Neural crest cell (in vitro differentiated cells): ENCODE measurements at regions not wholly inside any gene's neighbourhood (a gene's known extent, or its start where the extent isn't known, plus 50 kb on each side); places are given as distances from the start of the nearest gene placed in this dataset.

ENCODE experiments used
- DNase-seq: peaks from one replicate; pipeline ENCODE4 v3.0.0; 2021; ENCODE audit warnings: low read depth, mixed read lengths, low spot score
- H3K27ac Mint-ChIP-seq: one replicate; pipeline ENCODE4 v1.8.0; 2021; ENCODE audit warnings: mild to moderate bottlenecking, mixed read lengths; ENCODE audit not compliant: unreplicated experiment
- H3K27me3 Mint-ChIP-seq: 2 replicates; pipeline ENCODE4 v1.8.0; 2021; ENCODE audit warnings: low read depth, mild to moderate bottlenecking, mixed read lengths
- H3K36me3 Mint-ChIP-seq: 2 replicates; pipeline ENCODE4 v1.8.0; 2021; ENCODE audit warnings: low read depth, mild to moderate bottlenecking, mixed read lengths
- H3K4me1 Mint-ChIP-seq: 2 replicates; pipeline ENCODE4 v1.8.0; 2021; ENCODE audit warnings: mixed read lengths
- H3K4me3 Mint-ChIP-seq: one replicate; pipeline ENCODE4 v1.8.0; 2021; ENCODE audit warnings: mild to moderate bottlenecking, mixed read lengths
- H3K9me3 Mint-ChIP-seq: 2 replicates; pipeline ENCODE4 v1.8.0; 2021; ENCODE audit warnings: mixed read lengths
- CTCF ChIP-seq: fragments of 200-600 bp; sonication (generic); conservative IDR thresholded peaks from 2 replicates; pipeline ENCODE4 v1.5.0; 2021; ENCODE audit warnings: antibody characterized with exemption, mild to moderate bottlenecking

GRCh38 chr13:65670014-65670625 is 1560.0 kb downstream of the PCDH9 start:
- no peak for DNase-seq
- no peak for TF ChIP-seq CTCF
- H3K9me3 Mint-ChIP-seq = peaks cover 28% of the 10 kb centered on the region
- H3K36me3 Mint-ChIP-seq = peaks cover 19% of the 10 kb centered on the region
- no peaks in the 10 kb centered on the region for H3K4me1 Mint-ChIP-seq
- no peaks in the 10 kb centered on the region for H3K27me3 Mint-ChIP-seq
- no peak overlapping the region for H3K4me3 Mint-ChIP-seq
- no peak overlapping the region for H3K27ac Mint-ChIP-seq

GRCh38 chr13:65660731-65661130 is 1569.4 kb downstream of the PCDH9 start:
- Mint-ChIP-seq H3K27ac (no peak overlapping the region), H3K27me3 (no peaks in the 10 kb centered on the region), H3K9me3 (peaks cover 6% of the 10 kb centered on the region), H3K4me1 (no peaks in the 10 kb centered on the region), H3K4me3 (no peak overlapping the region), H3K36me3 (peaks cover 4% of the 10 kb centered on the region)
- no peak for TF ChIP-seq CTCF
- DNase-seq = no peak

- Mint-ChIP-seq H3K4me1 (no peaks in the 10 kb centered on the region), H3K27me3 (no peaks in the 10 kb centered on the region), H3K36me3 (no peaks in the 10 kb centered on the region), H3K9me3 (no peaks in the 10 kb centered on the region), H3K27ac (no peak overlapping the region), H3K4me3 (no peak overlapping the region)
- DNase-seq = no peak
- TF ChIP-seq CTCF = peak; percentile 76
These were observed 1573.3 kb downstream of the PCDH9 start for GRCh38 chr13:65656740-65657329.

- Mint-ChIP-seq H3K36me3 (no peaks in the 10 kb centered on the region), H3K4me1 (no peaks in the 10 kb centered on the region), H3K9me3 (no peaks in the 10 kb centered on the region), H3K27ac (no peak overlapping the region), H3K27me3 (no peaks in the 10 kb centered on the region), H3K4me3 (no peak overlapping the region)
- TF ChIP-seq CTCF = no peak
- no peak for DNase-seq
These were observed 1576.5 kb downstream of the PCDH9 start for GRCh38 chr13:65653613-65654012.

GRCh38 chr13:65650321-65650720 is 1579.8 kb downstream of the PCDH9 start:
- no peaks in the 10 kb centered on the region for H3K27me3 Mint-ChIP-seq
- H3K4me1 Mint-ChIP-seq = no peaks in the 10 kb centered on the region
- no peak for DNase-seq
- no peak overlapping the region for H3K27ac Mint-ChIP-seq
- H3K9me3 Mint-ChIP-seq = no peaks in the 10 kb centered on the region
- no peaks in the 10 kb centered on the region for H3K36me3 Mint-ChIP-seq
- TF ChIP-seq CTCF = no peak
- no peak overlapping the region for H3K4me3 Mint-ChIP-seq
